IMR-90 (cell line): ENCODE measurements at regions not wholly inside any gene's neighbourhood (a gene's known extent, or its start where the extent isn't known, plus 50 kb on each side); places are given as distances from the start of the nearest gene placed in this dataset.

Source experiments
- BHLHE40 ChIP-seq: fragments of 150-350 bp; IDR thresholded peaks from 2 replicates; pipeline ENCODE4 v1.6.1; 2016; ENCODE audit warnings: mild to moderate bottlenecking, low read depth, low read length
- CEBPB ChIP-seq: IDR thresholded peaks from 2 replicates; pipeline ENCODE4 v1.6.1; 2012; ENCODE audit warnings: low read depth, low read length, improper control_type of control experiment
- MAFK ChIP-seq: IDR thresholded peaks from 2 replicates; pipeline ENCODE4 v1.6.1; 2012; ENCODE audit warnings: low read depth, low read length, improper control_type of control experiment
- MXI1 ChIP-seq: IDR thresholded peaks from 2 replicates; pipeline ENCODE4 v1.6.1; 2012; ENCODE audit warnings: low read depth, mild to moderate bottlenecking, low read length, moderate library complexity, borderline replicate concordance
- POLR2A ChIP-seq: IDR thresholded peaks from 2 replicates; pipeline ENCODE4 v1.6.1; 2012; ENCODE audit warnings: mild to moderate bottlenecking, low read depth, low read length
- RAD21 ChIP-seq: IDR thresholded peaks from 2 replicates; pipeline ENCODE4 v1.6.1; 2012; ENCODE audit warnings: low read length, improper control_type of control experiment
- RCOR1 ChIP-seq: IDR thresholded peaks from 2 replicates; pipeline ENCODE4 v1.6.1; 2012; ENCODE audit warnings: mild to moderate bottlenecking, low read length, improper control_type of control experiment; ENCODE audit not compliant: insufficient replicate concordance
- RFX5 ChIP-seq: IDR thresholded peaks from 2 replicates; pipeline ENCODE4 v1.8.0; 2012; ENCODE audit warnings: low read depth, mild to moderate bottlenecking, low read length, moderate library complexity
- SMC3 ChIP-seq: fragments of 150-350 bp; IDR thresholded peaks from 2 replicates; pipeline ENCODE4 v1.6.1; 2016; ENCODE audit warnings: low read depth, mild to moderate bottlenecking, antibody characterized with exemption, low read length, moderate library complexity
- USF2 ChIP-seq: fragments of 150-350 bp; IDR thresholded peaks from 2 replicates; pipeline ENCODE4 v1.6.1; 2017; ENCODE audit warnings: mild to moderate bottlenecking, antibody characterized with exemption, low read length, low read depth
- TF ChIP-seq, protein P1 (sequence below): conservative IDR thresholded peaks from 2 replicates; pipeline ENCODE4 v1.5.1; 2012; ENCODE audit warnings: mild to moderate bottlenecking, low read depth, low read length, improper control_type of control experiment
- TF ChIP-seq, protein P2 (sequence below): fragments of 150-350 bp; IDR thresholded peaks from 2 replicates; pipeline ENCODE4 v1.6.1; 2016; ENCODE audit warnings: low read depth, mild to moderate bottlenecking, low read length, moderate library complexity, borderline replicate concordance

GRCh38 chr1:57719274-57719673, 295.4 kb upstream of the DAB1 start:
- TF ChIP-seq POLR2A = no peak
- TF ChIP-seq MXI1 = no peak
- TF ChIP-seq, protein P1, sequence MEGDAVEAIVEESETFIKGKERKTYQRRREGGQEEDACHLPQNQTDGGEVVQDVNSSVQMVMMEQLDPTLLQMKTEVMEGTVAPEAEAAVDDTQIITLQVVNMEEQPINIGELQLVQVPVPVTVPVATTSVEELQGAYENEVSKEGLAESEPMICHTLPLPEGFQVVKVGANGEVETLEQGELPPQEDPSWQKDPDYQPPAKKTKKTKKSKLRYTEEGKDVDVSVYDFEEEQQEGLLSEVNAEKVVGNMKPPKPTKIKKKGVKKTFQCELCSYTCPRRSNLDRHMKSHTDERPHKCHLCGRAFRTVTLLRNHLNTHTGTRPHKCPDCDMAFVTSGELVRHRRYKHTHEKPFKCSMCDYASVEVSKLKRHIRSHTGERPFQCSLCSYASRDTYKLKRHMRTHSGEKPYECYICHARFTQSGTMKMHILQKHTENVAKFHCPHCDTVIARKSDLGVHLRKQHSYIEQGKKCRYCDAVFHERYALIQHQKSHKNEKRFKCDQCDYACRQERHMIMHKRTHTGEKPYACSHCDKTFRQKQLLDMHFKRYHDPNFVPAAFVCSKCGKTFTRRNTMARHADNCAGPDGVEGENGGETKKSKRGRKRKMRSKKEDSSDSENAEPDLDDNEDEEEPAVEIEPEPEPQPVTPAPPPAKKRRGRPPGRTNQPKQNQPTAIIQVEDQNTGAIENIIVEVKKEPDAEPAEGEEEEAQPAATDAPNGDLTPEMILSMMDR = no peak
- no peak for TF ChIP-seq BHLHE40
- no peak for TF ChIP-seq SMC3
- no peak for TF ChIP-seq RAD21
- TF ChIP-seq, protein P2, sequence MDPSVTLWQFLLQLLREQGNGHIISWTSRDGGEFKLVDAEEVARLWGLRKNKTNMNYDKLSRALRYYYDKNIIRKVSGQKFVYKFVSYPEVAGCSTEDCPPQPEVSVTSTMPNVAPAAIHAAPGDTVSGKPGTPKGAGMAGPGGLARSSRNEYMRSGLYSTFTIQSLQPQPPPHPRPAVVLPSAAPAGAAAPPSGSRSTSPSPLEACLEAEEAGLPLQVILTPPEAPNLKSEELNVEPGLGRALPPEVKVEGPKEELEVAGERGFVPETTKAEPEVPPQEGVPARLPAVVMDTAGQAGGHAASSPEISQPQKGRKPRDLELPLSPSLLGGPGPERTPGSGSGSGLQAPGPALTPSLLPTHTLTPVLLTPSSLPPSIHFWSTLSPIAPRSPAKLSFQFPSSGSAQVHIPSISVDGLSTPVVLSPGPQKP = no peak
- TF ChIP-seq USF2 = no peak
- no peak for TF ChIP-seq MAFK
- no peak for TF ChIP-seq CEBPB
- TF ChIP-seq RCOR1 = no peak
- TF ChIP-seq RFX5 = no peak
